Gastrocnemius medialis (tissue), 4 donors: ENCODE measurements at regions not wholly inside any gene's neighbourhood (a gene's known extent, or its start where the extent isn't known, plus 50 kb on each side); places are given as distances from the start of the nearest gene placed in this dataset.

Experiments
- POLR2A ChIP-seq, 2 donors: fragments of 450-650 bp; IDR thresholded peaks; one replicate each; pipeline ENCODE4 v1.6.1; 2017; ENCODE audit warnings: antibody characterized with exemption in 2 of 2, mild to moderate bottlenecking in 2 of 2, moderate library complexity in 2 of 2
- TF ChIP-seq, protein P1 (sequence below), 5 experiments: fragments of 450-650 bp in 3 of 5; fragments of 200-600 bp in 2 of 5; sonication (generic) in 2 of 5; IDR thresholded peaks in 4 of 5; conservative IDR thresholded peaks in 1 of 5; 1 replicate in 4 of 5; 2 replicates in 1 of 5; pipeline ENCODE4 v1.5.1; 2016 to 2019; ENCODE audit warnings: antibody characterized with exemption in 5 of 5, mild to moderate bottlenecking in 3 of 5, moderate library complexity in 3 of 5

GRCh38 chr5:60143942-60144549, 250.5 kb upstream of the PDE4D start:
- TF ChIP-seq POLR2A (IDR thresholded peaks at IDR 0.05), result no peak
- TF ChIP-seq, protein P1, sequence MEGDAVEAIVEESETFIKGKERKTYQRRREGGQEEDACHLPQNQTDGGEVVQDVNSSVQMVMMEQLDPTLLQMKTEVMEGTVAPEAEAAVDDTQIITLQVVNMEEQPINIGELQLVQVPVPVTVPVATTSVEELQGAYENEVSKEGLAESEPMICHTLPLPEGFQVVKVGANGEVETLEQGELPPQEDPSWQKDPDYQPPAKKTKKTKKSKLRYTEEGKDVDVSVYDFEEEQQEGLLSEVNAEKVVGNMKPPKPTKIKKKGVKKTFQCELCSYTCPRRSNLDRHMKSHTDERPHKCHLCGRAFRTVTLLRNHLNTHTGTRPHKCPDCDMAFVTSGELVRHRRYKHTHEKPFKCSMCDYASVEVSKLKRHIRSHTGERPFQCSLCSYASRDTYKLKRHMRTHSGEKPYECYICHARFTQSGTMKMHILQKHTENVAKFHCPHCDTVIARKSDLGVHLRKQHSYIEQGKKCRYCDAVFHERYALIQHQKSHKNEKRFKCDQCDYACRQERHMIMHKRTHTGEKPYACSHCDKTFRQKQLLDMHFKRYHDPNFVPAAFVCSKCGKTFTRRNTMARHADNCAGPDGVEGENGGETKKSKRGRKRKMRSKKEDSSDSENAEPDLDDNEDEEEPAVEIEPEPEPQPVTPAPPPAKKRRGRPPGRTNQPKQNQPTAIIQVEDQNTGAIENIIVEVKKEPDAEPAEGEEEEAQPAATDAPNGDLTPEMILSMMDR (IDR thresholded peaks at IDR 0.05 in 4 of 5, conservative IDR thresholded peaks at IDR 0.05 in 1 of 5), result no peak
